ENCODE measurements at regions not wholly inside any gene's neighbourhood (a gene's known extent, or its start where the extent isn't known, plus 50 kb on each side); places are given as distances from the start of the nearest gene placed in this dataset.

DNA sequence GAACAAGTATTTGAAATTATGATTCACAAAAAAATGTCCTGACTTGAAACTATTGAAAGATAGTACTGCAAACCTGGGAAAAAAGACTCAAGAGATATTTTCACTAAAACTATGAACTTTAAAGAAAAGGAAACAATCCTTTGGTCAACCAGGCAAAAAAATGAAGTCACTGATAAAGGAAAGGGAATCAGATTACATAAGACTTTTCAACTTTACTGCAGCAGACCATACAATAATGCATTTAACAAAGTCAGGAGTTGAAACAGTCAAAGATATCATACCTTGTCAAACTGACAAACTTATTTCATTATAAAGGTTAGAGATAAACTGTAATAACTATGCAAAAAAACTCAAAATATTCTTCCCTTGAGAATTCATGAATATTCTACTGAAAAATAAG, 361.6 kb downstream of the DLEU7 start:
- Mint-ChIP-seq H3K9me3 (no peaks in the 10 kb centered on the region), H3K27ac (no peak overlapping the region), H3K4me1 (peaks cover 2 to 5% of the 10 kb centered on the region in 2 experiments; a peak in 1 of 4 replicates), H3K36me3 (ENCODE audit: insufficient read depth in 1 of 3, low read depth in 3 of 3) (no peaks in the 10 kb centered on the region), H3K4me3 (no peak overlapping the region), H3K27me3 (ENCODE audit: low read depth) (no peaks in the 10 kb centered on the region)
- Histone ChIP-seq H2AK5ac (ENCODE audit: insufficient read length, low read length) (no peak overlapping the region), H3K18ac (ENCODE audit: insufficient read length, low read depth, low read length) (no peak overlapping the region), H2BK20ac (ENCODE audit: low read depth, low read length, poor library complexity, severe bottlenecking) (no peak overlapping the region), H3K9me3 (ENCODE audit: control insufficient read depth, low read depth, low read length) (no peaks in the 10 kb centered on the region), H2BK5ac (ENCODE audit: insufficient read length, low read length) (no peak overlapping the region), H3K23ac (ENCODE audit: insufficient read length, low read depth, low read length) (no peak overlapping the region), H4K8ac (replicated peaks; ENCODE audit: insufficient read length, low read depth, low read length) (no peak overlapping the region), H3K79me1 (ENCODE audit: insufficient read depth, low read depth, low read length, poor library complexity, severe bottlenecking) (no peaks in the 10 kb centered on the region), H2AFZ (ENCODE audit: low read length) (no peak overlapping the region), H4K91ac (ENCODE audit: insufficient read length, low read depth, low read length) (no peak overlapping the region), H3K4ac (ENCODE audit: low read depth, low read length) (no peak overlapping the region), H3K27me3 (ENCODE audit: insufficient read depth, low read length) (no peaks in the 10 kb centered on the region), H4K5ac (ENCODE audit: insufficient read length, low read depth, low read length) (no peak overlapping the region), H4K20me1 (ENCODE audit: control insufficient read depth, insufficient read depth, insufficient read length) (no peaks in the 10 kb centered on the region), H3K56ac (ENCODE audit: insufficient read length, low read depth, low read length) (no peak overlapping the region), H3K4me2 (ENCODE audit: insufficient read depth, insufficient read length, low read length) (no peak overlapping the region), H3K27ac (ENCODE audit: insufficient read length, low read depth, low read length) (no peak overlapping the region), H3K23me2 (ENCODE audit: insufficient read length, low read depth, low read length, poor library complexity, severe bottlenecking) (no peaks in the 10 kb centered on the region), H3K4me1 (ENCODE audit: insufficient read depth, low read length) (no peaks in the 10 kb centered on the region), H2BK15ac (ENCODE audit: low read depth, low read length) (no peak overlapping the region), H3K79me2 (ENCODE audit: insufficient read depth, low read length) (no peaks in the 10 kb centered on the region), H2BK120ac (ENCODE audit: low read depth, low read length, poor library complexity, severe bottlenecking) (no peak overlapping the region), H3T11ph (ENCODE audit: low read length) (no peak overlapping the region), H3K9ac (ENCODE audit: extremely low read depth, insufficient read length, low read length) (no peak overlapping the region), H2BK12ac (ENCODE audit: insufficient read length, low read depth, low read length) (no peak overlapping the region), H3K14ac (ENCODE audit: insufficient read depth, low read length) (no peak overlapping the region)
- TF ChIP-seq, protein P1, sequence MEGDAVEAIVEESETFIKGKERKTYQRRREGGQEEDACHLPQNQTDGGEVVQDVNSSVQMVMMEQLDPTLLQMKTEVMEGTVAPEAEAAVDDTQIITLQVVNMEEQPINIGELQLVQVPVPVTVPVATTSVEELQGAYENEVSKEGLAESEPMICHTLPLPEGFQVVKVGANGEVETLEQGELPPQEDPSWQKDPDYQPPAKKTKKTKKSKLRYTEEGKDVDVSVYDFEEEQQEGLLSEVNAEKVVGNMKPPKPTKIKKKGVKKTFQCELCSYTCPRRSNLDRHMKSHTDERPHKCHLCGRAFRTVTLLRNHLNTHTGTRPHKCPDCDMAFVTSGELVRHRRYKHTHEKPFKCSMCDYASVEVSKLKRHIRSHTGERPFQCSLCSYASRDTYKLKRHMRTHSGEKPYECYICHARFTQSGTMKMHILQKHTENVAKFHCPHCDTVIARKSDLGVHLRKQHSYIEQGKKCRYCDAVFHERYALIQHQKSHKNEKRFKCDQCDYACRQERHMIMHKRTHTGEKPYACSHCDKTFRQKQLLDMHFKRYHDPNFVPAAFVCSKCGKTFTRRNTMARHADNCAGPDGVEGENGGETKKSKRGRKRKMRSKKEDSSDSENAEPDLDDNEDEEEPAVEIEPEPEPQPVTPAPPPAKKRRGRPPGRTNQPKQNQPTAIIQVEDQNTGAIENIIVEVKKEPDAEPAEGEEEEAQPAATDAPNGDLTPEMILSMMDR (conservative IDR thresholded peaks at IDR 0.05) = no peak
- DNase-seq = no peak

Measured in H9 (cell line).